ENCODE measurements at regions not wholly inside any gene's neighbourhood (a gene's known extent, or its start where the extent isn't known, plus 50 kb on each side); places are given as distances from the start of the nearest gene placed in this dataset.
"Not testable (repeated sequence)": the region's sequence is repeated elsewhere in the genome, so short reads cannot be mapped to it uniquely, and the experiment has no call there.

GRCh38 chr16:88165683-88166082 is 214.4 kb downstream of the BANP start:
- not testable (repeated sequence) for DNase-seq

DNA sequence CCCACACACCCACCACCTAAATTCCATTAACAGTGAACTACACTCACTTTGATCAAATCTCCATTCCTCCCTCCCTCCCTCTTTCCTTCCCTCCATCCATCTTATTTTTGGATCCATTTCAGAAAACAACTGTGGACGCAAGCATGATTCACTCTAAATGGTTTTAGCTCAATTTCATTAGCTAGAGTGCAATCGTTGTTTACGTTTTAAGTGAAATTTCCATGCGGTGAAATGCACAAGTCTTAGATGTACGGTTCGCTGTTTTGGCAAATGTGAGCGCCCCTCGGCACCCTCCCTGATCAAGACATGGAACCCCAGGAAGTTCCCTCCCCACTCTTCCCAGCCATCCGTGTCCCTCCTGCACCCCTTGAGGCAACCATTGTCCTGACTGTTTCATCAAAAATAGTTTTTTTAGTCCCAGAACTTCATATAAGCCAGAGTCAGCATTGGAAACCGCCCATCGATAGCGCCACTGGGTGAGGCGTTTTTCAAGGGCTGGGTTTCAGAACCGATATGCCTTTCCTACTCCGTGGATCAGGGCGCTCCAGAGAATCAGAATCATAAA is 215.1 kb downstream of the BANP start:
- DNase-seq, result not testable (repeated sequence)

- not testable (repeated sequence) for DNase-seq
These were observed 214.8 kb upstream of the ZNF469 start for GRCh38 chr16:88167798-88168556.

DNA sequence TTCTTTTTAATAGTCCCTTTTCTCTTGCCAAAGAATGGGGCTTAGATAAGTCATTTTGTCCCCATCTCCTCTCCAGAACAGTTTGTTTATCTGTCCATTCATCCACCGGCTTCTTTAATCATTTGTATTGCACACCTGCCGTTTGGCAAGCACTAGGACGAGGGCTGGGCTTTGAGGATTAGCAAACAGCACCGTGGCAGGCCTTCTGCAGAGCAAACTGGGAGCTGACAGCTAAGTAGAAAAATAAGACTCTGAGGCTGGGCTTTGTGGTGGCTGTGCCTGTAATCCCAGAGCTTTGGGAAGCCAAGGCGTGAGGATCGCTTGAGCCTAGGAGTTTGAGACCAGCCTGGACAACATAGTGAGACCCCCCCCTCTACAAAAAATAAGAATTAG is 214.2 kb upstream of the ZNF469 start:
- not testable (repeated sequence) for DNase-seq

DNA sequence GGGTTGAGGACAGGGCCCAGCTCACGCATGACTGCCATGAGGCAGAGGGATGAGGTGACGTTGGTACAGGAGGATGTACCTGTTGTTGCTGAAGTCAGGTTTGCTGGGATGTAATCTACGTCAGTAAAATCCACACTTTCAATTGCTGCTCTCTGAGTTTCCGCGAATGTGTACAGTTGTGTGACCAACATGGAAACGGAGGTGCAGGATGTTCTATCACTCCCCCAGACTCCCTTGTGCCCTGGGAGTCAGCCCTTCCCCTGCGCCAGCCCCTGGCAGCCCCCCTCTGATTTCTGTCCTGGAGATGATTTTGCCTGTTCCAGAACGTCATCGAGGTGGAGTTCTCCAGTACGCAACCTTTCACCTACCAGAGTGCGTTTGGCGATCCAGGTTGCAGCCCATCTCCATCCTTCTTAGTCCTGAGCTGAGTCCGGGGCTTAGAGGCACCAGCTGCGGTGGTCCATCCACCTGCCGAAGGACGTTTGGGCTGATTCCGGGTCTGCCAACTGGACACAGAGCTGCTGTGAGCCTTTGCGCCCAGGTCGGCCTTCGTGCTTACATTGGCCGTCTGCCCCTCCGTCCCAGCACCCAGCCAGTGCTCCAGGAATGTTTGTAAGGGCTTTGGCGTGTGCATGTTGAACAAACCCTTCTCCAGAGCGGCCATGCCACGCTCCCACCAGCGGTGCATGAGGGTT is 213.5 kb upstream of the ZNF469 start:
- DNase-seq, result not testable (repeated sequence)

DNA sequence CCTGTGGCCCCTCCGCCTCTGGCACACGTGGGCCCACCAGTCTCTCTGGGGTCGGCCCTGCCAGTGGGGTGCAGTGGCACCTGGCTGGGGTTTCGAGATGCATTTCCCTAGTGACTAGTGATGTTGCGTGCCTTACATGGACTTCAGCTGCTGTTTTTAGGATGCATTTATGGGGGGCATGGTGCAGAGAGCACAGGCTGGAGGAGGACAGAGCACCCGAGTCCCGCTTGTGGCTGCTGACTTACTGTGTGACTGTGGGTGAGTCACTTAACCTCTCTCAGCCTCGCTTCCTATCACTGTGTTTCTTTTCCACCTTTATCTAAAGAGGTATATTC is 213.0 kb upstream of the ZNF469 start:
- DNase-seq, result not testable (repeated sequence)

GRCh38 chr16:88170528-88170991 is 212.2 kb upstream of the ZNF469 start:
- DNase-seq, result peak in 1 of 2 donors; percentile 17

DNA sequence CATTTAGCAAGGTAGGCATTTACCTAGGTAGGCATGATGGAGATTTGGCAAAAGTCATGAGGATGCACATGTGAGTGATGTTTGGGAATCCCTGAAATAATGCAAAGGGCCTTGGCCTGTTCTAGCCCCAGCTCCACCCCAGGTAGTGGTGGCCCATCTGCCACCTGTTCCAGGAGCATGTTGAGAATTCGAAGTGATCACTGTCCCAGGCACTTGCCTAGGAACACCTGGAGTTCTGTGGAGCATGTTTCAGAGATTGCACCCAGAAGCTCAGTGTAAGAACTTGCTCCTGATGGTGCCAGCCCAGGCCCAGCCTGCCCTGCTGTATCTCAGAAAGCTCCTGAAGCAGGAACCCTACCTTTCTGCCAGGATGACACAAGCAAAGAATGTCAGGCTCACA is 211.6 kb upstream of the ZNF469 start:
- not testable (repeated sequence) for DNase-seq

DNA sequence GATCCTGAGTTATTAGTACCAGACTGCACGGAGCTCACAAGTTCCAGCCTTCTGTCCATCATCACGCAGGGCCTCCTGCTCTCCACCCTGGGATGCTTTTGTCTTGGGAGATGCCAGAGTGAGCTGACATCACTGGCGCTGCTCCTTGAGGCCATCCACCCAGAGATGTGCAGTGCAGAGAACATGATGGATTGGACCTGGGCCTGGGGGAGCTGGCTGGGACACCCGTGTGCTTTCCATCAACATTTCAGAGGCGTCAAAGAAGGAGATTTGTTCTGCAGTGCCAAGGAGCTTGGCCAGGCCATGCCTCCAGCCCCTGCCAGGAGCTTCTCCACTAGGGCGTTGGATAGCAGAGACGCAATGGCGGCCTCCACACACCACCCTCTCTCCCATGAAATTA is 206.6 kb upstream of the ZNF469 start:
- not testable (repeated sequence) for DNase-seq

- not testable (repeated sequence) for DNase-seq
These were observed 206.1 kb upstream of the ZNF469 start for GRCh38 chr16:88176591-88177180.

DNA sequence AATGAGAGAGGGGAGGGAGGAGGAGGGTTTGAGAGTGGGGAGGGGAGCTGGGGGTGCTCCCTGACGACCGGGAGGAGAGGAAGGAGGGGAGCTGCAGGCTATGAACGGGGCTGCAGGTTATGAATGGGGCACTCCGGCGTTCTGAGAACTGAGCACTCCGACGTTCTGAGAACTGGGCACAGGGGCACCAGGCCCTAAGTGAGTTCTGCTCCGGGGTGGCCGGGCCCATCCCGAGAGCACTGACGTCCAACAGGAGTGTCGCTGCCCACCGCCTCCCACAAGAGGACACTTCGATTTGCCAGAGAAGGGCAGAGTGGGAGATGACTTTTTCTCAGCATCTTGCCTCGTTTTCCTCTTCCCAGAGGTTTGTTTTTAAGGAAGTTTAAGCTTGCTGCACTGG is 204.5 kb upstream of the ZNF469 start:
- not testable (repeated sequence) for DNase-seq

DNA sequence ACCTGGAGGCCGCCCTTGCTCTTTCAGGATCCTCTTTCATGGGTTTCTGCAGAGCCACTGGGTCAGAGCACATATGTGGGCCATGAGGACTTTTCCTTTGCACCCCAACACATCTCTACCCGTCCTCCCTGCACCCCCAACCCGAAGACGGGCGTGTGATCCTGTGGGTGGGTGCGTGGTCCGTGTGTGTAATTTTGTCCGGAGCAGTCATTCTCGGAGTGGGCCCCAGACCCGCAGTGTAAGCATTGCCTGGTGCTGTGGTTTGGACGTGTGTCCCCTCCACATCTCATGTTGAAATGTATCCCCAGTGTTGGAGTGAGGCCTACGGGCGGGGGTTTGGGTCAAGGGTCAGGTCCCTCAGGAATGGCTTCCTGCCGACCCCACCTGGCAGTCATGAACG is 203.9 kb upstream of the ZNF469 start:
- DNase-seq, result not testable (repeated sequence)

DNA sequence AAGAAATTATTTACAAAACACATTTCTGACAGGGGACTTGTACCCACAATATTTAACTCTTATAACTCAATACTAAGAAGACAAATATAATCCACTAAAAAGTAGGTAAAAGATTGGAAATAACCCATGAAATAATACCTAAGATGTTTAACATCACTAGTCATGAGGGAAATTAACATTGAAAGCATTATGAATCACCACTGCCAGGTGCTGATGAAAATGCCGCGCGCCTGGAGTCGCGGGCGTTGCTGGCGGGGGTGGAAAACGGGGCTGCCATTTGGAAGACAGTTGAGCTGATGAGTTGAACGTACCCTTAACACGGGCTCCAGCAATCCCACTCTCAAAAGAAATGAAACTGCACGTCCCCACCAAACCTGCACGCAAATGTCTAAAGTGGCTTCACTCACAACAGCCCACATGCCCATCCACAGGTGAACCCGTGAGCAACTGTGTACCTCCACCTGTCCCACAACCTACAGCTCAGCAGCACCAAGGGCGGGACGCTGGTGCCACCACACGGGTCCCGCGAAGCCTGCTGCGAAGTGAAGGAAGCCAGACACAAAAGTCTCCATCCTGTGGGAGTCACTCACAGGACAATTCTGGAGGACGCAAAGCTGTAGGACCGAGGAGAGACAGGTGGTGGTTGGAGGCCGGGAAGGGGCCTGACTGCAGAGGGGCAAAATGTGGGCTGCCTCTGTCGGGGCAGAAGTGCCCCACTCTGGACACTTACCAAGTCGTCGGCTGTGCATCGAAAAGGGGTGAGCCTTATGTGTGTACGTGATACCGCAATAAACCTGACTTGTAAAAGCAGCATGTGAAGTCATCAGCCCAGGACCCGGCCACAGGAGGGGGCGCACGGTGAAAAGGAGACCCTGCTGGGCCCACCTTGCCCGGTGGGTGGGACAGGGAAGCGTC is 199.5 kb upstream of the ZNF469 start:
- not testable (repeated sequence) for DNase-seq

- not testable (repeated sequence) for DNase-seq
These were observed 198.7 kb upstream of the ZNF469 start for GRCh38 chr16:88184053-88184452.

GRCh38 chr16:88184566-88185355 is 198.0 kb upstream of the ZNF469 start:
- DNase-seq, result not testable (repeated sequence)

DNA sequence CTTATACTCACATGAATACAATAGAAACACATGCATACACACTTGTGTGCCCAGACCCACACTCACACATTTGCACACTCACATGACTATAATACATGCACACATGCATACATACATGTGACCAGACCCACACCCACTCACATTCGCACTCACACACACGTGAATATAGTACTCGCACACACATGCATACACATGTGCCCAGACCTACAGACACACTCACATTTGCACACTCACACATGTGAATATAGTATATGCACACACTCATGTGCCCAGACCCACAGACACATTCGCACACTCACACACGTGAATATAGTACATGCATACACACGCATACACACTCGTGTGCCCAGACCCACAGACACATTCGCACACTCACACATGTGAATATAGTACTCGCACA is 197.4 kb upstream of the ZNF469 start:
- DNase-seq, result not testable (repeated sequence)

- not testable (repeated sequence) for DNase-seq
These were observed 196.5 kb upstream of the ZNF469 start for GRCh38 chr16:88185976-88186888.

GRCh38 chr16:88186889-88187870 is 195.6 kb upstream of the ZNF469 start:
- DNase-seq, result not testable (repeated sequence)

All from CD4-positive, alpha-beta T cell treated with Interleukin-1 beta for 1 hour (primary cell).